B cell (primary cell): ENCODE measurements at regions not wholly inside any gene's neighbourhood (a gene's known extent, or its start where the extent isn't known, plus 50 kb on each side); places are given as distances from the start of the nearest gene placed in this dataset.
"Not testable (repeated sequence)": the region's sequence is repeated elsewhere in the genome, so short reads cannot be mapped to it uniquely, and the experiment has no call there.

Experiments used
- EZH2 ChIP-seq: IDR thresholded peaks from 2 replicates; pipeline ENCODE4 v1.6.1; 2012; ENCODE audit warnings: borderline replicate concordance, low read depth, mild to moderate bottlenecking, moderate library complexity, low read length; ENCODE audit not compliant: insufficient read depth, poor library complexity, severe bottlenecking
- TF ChIP-seq, protein P1 (sequence below): fragments of 200-600 bp; IDR thresholded peaks from one replicate; pipeline ENCODE4 v1.8.0; 2022; ENCODE audit warnings: antibody characterized with exemption, mild to moderate bottlenecking

- TF ChIP-seq, protein P1, sequence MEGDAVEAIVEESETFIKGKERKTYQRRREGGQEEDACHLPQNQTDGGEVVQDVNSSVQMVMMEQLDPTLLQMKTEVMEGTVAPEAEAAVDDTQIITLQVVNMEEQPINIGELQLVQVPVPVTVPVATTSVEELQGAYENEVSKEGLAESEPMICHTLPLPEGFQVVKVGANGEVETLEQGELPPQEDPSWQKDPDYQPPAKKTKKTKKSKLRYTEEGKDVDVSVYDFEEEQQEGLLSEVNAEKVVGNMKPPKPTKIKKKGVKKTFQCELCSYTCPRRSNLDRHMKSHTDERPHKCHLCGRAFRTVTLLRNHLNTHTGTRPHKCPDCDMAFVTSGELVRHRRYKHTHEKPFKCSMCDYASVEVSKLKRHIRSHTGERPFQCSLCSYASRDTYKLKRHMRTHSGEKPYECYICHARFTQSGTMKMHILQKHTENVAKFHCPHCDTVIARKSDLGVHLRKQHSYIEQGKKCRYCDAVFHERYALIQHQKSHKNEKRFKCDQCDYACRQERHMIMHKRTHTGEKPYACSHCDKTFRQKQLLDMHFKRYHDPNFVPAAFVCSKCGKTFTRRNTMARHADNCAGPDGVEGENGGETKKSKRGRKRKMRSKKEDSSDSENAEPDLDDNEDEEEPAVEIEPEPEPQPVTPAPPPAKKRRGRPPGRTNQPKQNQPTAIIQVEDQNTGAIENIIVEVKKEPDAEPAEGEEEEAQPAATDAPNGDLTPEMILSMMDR = not testable (repeated sequence)
- TF ChIP-seq EZH2 = not testable (repeated sequence)
Observed at GRCh38 chr18:1671710-1672109, 767.0 kb downstream of the ADCYAP1 start.
